ENCODE measurements at regions not wholly inside any gene's neighbourhood (a gene's known extent, or its start where the extent isn't known, plus 50 kb on each side); places are given as distances from the start of the nearest gene placed in this dataset.

- Histone ChIP-seq H3F3A (ENCODE audit: insufficient read depth) (no peaks in the 10 kb centered on the region), H3K27me3 (ENCODE audit: low read length) (no peaks in the 10 kb centered on the region), H3K9me2 (replicated peaks; ENCODE audit: insufficient read depth, low read length) (no peaks in the 10 kb centered on the region), H4K20me1 (ENCODE audit: low read depth, low read length) (no peaks in the 10 kb centered on the region), H3K4me3 (ENCODE audit: insufficient read depth, low read length, poor library complexity, severe bottlenecking) (no peak overlapping the region), H3K36me3 (ENCODE audit: low read length) (no peaks in the 10 kb centered on the region), H3K4me2 (ENCODE audit: low read depth, low read length, poor library complexity, severe bottlenecking) (no peak overlapping the region), H2AFZ (ENCODE audit: low read depth, low read length, severe bottlenecking) (no peak overlapping the region), H3K9me3 (ENCODE audit: insufficient read depth, low read length) (no peaks in the 10 kb centered on the region), H3K79me2 (ENCODE audit: insufficient read depth, low read length) (no peaks in the 10 kb centered on the region), H3K9ac (ENCODE audit: low read length) (no peak overlapping the region), H3K27ac (ENCODE audit: low read depth, low read length) (no peak overlapping the region)
- no peak for TF ChIP-seq EZH2phosphoT487 (conservative IDR thresholded peaks at IDR 0.05; ENCODE audit: low read length)
- TF ChIP-seq, protein P1, sequence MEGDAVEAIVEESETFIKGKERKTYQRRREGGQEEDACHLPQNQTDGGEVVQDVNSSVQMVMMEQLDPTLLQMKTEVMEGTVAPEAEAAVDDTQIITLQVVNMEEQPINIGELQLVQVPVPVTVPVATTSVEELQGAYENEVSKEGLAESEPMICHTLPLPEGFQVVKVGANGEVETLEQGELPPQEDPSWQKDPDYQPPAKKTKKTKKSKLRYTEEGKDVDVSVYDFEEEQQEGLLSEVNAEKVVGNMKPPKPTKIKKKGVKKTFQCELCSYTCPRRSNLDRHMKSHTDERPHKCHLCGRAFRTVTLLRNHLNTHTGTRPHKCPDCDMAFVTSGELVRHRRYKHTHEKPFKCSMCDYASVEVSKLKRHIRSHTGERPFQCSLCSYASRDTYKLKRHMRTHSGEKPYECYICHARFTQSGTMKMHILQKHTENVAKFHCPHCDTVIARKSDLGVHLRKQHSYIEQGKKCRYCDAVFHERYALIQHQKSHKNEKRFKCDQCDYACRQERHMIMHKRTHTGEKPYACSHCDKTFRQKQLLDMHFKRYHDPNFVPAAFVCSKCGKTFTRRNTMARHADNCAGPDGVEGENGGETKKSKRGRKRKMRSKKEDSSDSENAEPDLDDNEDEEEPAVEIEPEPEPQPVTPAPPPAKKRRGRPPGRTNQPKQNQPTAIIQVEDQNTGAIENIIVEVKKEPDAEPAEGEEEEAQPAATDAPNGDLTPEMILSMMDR (IDR thresholded peaks at IDR 0.05; ENCODE audit: insufficient read depth, low read length, poor library complexity, severe bottlenecking) = no peak
Observed at GRCh38 chr12:93183940-93184671, 193.6 kb upstream of the NUDT4 start.

DNA sequence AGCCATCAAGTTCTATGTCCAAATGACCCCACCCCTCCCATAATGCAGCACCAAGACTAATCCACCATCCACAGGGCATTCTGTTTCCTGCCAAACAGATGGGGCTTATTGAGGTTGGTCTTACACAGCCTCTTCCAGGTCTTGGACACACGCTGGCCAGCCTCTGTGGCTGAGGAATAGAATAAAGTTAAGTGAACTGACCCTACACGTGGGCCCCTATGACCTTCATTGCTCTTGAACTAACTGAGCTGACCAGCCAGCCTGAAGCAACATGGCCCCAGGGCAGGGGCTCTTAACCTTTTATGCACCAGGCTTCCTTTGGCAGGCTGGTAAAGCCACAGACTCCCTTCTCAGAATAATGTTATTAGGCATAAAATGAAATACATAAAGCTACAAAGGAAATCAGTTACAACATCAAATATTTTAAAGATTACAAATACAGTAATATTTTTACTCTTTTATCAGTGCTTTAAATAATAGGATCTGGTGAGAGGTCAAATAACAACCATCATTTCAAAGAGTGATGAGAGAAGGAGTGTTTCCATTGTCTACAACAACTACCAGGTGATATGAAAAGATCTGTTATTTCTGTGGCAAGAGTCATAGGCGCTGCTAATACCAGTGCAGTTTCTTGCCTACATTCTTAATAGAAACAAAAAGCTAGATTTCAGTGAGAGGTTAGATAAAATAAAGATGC is 192.9 kb upstream of the NUDT4 start:
- Histone ChIP-seq H3K4me2 (ENCODE audit: low read depth, low read length, poor library complexity, severe bottlenecking) (no peak overlapping the region), H4K20me1 (ENCODE audit: low read depth, low read length) (no peaks in the 10 kb centered on the region), H3K79me2 (ENCODE audit: insufficient read depth, low read length) (no peaks in the 10 kb centered on the region), H2AFZ (ENCODE audit: low read depth, low read length, severe bottlenecking) (no peak overlapping the region), H3K36me3 (ENCODE audit: low read length) (no peaks in the 10 kb centered on the region), H3K27me3 (ENCODE audit: low read length) (no peaks in the 10 kb centered on the region), H3K4me3 (ENCODE audit: insufficient read depth, low read length, poor library complexity, severe bottlenecking) (no peak overlapping the region), H3F3A (ENCODE audit: insufficient read depth) (no peaks in the 10 kb centered on the region), H3K9ac (ENCODE audit: low read length) (no peak overlapping the region), H3K9me2 (replicated peaks; ENCODE audit: insufficient read depth, low read length) (no peaks in the 10 kb centered on the region), H3K9me3 (ENCODE audit: insufficient read depth, low read length) (no peaks in the 10 kb centered on the region), H3K27ac (ENCODE audit: low read depth, low read length) (no peak overlapping the region)
- TF ChIP-seq, protein P1 (IDR thresholded peaks at IDR 0.05; ENCODE audit: insufficient read depth, low read length, poor library complexity, severe bottlenecking) = no peak
- TF ChIP-seq EZH2phosphoT487 (conservative IDR thresholded peaks at IDR 0.05; ENCODE audit: low read length) = no peak

GRCh38 chr12:93185369-93185741 is 192.4 kb upstream of the NUDT4 start:
- Histone ChIP-seq H4K20me1 (ENCODE audit: low read depth, low read length) (no peaks in the 10 kb centered on the region), H3K36me3 (ENCODE audit: low read length) (no peaks in the 10 kb centered on the region), H3K4me3 (ENCODE audit: insufficient read depth, low read length, poor library complexity, severe bottlenecking) (no peak overlapping the region), H2AFZ (ENCODE audit: low read depth, low read length, severe bottlenecking) (no peak overlapping the region), H3K27ac (ENCODE audit: low read depth, low read length) (no peak overlapping the region), H3F3A (ENCODE audit: insufficient read depth) (no peaks in the 10 kb centered on the region), H3K4me2 (ENCODE audit: low read depth, low read length, poor library complexity, severe bottlenecking) (no peak overlapping the region), H3K9me3 (ENCODE audit: insufficient read depth, low read length) (no peaks in the 10 kb centered on the region), H3K9ac (ENCODE audit: low read length) (no peak overlapping the region), H3K79me2 (ENCODE audit: insufficient read depth, low read length) (no peaks in the 10 kb centered on the region), H3K9me2 (replicated peaks; ENCODE audit: insufficient read depth, low read length) (no peaks in the 10 kb centered on the region), H3K27me3 (ENCODE audit: low read length) (no peaks in the 10 kb centered on the region)
- TF ChIP-seq, protein P1 (IDR thresholded peaks at IDR 0.05; ENCODE audit: insufficient read depth, low read length, poor library complexity, severe bottlenecking) = no peak
- TF ChIP-seq EZH2phosphoT487 (conservative IDR thresholded peaks at IDR 0.05; ENCODE audit: low read length) = no peak

All from SU-DHL-6 (cell line).